Stimulated activated CD8-positive, alpha-beta memory T cell treated with anti-CD3 and anti-CD28 coated beads, Interleukin-2, amount 100 ng/mL, for 48 hours (primary cell): ENCODE measurements at regions not wholly inside any gene's neighbourhood (a gene's known extent, or its start where the extent isn't known, plus 50 kb on each side); places are given as distances from the start of the nearest gene placed in this dataset.

Experiments used
- DNase-seq, 2 donors: peaks; one replicate each; pipeline ENCODE4 v3.0.0-alpha.2; 2020; ENCODE audit warnings: low read depth in 2 of 2

DNA sequence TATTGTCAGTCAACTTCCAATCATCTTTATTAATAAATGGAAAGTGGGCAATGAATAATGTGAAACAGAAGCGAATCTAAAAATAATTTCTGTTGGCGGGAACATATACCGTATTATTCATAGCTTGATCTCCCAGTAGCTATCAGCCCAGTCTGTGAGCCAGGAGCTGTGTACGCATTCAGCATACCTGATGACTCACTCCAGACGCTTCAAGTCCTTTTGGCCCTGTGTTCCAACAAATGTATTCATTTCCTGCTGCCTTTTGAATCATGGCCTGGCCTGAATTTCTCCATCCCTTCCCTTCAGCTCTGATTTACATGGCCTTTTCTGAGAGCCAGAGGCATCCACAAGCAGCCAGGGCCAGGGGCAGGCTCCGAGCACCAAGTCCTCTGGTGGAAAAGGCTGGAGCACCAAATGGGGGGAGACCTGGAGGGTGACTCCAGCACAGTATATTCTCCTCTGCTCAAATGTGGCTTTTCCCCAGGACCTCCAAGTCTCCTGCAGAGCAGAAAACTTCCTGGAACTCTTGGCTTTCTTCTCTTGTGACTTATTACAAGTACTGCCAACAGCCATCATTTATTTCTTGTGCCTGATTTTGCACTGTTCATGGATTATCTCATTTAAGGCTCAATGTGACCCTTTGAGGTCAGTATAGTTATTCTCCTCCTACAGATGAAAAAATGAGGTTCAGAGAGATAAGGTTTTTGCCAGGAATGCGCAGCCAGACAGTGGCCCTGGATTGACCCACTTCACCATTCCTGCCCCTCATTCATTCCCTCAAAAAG, 108.7 kb downstream of the EN1 start:
- no peak for DNase-seq

DNA sequence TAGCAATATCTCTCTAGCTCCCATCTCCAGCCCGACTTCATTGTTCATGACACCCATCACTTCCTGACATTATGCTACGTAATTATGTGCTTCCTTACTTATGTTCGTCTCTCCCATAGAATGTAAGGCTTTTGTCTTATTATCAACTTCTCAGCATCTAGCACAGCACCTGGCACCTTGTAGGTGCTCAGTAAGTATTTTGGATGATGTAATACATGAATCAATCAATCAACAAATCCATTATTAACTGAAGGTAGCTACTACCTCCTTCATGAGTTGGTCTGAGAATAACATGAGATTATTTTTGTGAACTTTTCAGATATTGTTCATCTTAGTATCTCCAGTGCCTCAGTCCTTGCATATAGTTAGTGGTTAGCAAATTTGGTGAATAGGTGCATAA, 109.3 kb downstream of the EN1 start:
- no peak for DNase-seq

DNA sequence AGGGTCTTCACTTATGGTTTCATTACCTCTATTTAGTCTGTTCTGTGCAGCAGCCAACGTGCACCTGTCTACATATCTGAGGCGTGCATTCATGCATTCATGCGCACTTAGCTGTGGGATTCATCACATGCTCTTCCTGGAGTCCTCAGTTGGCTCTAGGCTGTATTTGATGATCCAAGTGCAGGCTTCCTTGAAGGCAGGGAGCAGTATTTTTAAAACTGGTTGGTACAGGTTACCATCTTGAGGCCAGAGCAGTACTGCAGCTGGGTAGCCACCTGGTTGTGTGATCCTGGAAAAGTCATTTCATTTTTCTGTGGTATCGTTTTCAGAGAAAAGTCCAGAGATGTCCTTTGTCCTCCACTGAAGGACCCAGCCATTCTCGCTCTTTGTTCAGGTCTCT, 109.8 kb downstream of the EN1 start:
- no peak for DNase-seq

DNA sequence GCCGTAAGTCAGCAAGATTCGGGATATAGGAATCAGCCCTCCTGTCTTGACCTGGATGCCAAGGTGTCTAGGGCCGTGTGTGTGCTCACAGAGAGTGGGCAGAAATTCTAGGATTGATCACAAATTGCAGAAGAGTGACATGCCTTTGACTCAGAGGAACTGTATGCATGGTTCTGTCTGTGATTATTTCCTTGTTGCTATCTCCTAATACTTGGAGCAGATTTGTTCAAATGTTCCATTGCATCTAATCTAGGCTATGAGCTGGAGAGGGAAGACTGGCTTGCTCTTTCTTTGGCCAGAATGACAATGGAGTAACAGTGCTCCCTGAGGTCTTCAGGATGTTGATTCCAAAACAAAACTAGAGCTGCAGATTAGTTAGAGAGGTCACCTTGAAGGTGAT, 115.0 kb downstream of the EN1 start:
- DNase-seq, result no peak

DNA sequence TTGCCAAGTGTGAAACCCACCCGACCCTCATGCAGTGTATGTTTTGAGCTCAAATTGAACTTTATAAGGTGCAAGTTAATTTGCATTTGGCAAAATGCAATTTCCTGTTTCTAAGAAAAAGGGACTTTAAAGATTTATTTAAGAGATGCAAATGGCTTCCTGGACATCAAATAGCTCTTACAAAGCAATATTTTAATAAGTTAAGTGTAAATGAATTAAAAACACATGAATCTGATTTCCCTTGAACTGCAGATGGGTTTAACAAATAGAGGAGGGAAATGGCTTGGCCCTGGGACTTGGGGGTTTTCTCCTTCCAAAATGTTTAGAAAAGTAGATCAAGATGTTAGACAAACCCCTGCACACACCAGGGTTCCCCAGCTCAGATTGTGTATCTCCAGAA, 116.0 kb downstream of the EN1 start:
- DNase-seq, result no peak

DNA sequence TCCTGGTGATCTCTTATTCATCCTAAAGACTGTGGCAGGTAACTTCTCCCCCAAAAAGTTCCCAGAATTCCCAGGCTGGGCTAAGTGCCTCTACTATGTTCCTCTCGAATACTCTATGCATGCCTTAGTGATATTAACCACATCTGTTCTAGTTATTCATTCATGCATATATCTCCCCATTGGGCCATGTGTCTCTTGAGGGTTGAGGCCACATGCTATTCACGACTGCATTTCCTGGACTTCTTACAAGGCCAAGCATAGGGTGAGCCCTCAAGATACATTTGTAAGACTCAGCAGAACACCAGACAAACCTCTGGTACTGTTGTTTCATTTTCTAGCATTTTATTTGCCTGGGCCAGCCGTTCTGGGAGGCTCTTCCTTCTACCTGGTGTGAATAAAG, 117.0 kb downstream of the EN1 start:
- no peak for DNase-seq

DNA sequence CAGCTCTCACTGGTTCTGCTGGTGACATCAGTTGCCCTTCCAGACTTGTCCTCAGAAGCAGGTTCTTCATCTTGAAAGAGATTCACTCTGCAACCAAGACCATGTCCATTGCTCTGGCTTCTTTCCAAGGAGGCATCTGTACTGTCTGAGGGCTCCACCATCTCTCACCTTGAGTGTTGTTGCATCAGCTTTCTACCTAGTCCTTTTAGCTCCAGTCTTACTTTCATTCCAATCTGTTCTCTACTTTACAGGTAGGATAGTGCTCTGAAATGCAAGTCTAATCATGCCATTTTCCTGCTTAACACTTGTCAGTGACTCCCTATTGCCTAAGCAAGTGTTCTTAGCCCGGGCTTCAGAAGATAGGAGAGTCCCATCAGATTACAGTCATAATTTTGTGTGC, 117.7 kb downstream of the EN1 start:
- DNase-seq, result no peak

DNA sequence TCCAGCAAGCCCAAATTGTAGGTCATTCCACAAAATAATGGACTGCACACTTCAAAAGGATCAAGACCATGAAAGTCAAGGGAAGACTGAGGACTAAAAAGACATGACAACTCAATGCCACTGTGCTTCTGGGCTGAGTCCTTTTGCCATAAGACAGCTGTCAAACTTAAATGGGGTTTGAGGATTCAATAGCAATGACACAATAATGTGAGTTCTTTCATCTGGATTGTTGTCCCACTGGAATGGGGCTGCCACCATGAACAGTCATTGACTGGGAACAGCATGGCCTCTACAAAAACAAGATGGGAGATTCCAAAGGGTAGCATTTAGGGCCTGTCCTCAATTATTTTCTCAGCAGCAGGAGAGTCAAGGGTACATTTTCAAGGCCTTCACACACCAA, 118.5 kb downstream of the EN1 start:
- DNase-seq, result no peak

DNA sequence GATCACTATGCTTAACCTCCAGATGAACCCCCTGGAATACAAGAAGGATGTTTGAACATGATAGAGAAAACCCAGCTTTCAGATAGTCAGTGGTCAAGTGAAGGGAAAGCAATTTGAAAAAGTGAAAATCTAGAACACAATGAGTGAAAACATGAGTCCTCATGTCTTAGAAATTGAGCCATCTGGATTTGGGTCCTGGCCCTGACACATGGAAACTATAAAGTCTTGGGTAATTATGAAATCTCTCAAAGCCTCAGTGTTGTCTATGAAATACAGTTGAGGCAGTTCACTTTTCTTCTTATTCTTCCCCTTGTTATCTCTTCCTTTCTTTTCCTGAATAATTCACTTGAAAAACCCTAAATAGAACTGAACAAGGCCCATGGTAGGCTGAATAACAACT, 120.6 kb downstream of the EN1 start:
- no peak for DNase-seq

DNA sequence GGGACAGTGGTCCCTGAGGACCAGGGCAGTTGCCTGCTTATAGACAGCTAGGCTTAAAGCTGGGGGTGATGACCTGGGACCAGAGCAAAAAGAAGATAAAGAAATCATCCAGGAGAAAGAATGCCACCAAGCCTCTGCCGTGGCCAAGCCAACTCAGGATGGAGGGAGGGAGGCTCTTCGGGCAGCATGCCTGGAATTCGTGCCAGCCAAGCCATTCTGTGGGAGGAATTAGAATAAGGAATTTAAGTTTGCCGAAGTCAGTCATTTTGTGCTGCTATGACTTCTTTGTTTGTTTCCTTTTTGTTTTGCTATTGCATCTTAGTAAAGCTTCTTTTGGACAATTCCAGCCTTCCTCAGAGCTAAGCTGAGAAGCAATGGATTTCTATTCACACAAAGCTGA, 124.1 kb downstream of the EN1 start:
- no peak for DNase-seq

DNA sequence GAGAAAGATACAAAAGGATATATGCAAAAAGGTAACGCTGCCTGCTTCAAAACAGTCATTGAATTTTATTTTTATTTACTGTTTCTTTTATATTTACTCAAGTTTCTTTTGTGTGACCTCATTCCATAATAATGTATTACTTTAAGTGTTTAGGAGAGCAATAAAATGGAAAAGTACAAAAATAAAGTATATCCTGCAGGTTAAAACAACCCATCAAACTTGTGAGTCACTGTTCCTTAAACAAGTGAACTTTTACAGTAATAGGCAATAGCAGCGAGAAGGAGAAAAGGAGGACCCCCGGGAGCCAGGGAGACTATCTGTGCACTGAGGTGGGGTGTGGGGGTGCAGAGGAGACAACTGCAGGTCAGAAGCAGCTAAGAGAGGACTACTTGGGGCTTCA, 124.5 kb downstream of the EN1 start:
- no peak for DNase-seq

DNA sequence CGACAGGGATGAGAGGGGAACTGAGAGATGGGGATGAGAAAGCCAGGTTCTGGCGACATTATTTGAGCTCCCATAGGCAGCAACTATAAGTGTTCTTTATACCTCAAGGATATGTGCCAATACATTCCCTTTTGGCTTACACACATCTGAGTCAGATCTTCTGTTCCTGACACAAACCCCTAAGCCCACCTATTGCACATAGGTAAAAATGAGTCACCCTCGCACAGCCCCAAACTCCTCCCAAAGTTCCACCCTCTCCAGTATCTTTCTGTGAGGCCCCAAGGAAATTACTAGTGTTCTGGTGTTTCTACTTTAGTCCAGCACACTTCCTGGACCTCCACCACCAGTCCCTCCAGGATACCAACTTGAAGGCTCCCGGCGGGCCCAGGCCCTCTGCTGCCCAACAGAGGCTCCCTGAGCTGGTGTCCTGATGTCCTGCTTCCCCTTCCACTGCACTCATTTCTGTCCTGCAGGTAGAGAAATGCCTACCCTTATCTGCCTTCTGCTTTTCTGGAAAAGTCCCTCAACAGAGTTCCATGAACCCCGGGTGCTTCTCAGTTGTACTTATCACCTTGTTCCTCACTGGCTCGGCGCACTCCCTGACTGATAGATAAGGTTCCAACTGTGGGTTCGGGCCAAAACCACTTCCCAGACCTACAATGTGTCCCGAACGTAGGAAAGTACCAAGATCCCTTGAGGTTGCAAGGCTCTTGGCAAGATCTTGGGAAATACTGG, 125.5 kb downstream of the EN1 start:
- DNase-seq, result no peak

DNA sequence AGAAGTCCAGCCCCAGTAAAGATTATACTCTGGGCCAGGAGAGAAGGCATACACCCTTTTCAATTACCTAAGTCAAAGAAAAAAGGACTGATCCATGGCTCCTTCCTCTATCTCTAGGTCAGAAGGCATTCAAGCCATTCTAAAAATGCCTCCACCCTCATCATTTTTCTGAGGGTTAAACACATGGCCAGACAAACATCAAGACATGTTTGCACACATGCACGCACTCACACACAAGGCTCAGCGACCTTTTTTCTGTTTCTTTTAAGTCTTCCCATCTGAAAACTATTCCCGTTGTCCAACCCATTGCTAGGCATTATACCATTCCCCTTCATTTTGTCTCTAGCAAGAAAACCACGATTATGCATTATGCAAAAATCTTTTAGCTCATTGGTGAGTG, 126.6 kb downstream of the EN1 start:
- DNase-seq, result no peak

DNA sequence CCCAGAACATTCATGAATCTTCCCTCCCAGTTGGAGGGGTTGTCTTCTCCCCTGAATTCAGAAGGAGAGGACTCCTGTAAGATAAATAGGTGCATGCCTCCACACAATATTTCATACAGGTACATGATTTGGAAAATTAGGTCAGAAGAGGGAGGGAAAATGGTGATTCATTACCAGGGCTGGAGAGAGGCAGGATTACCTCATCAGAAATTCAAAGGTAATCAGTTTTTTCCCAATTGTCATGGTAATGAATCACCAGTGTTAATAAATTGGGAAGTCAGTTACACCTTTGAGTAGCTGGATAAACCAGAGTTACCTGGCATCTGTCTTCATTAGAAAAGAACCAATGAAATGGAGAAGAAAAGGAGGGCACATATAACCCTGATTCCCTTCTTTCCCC, 128.5 kb downstream of the EN1 start:
- DNase-seq, result no peak

DNA sequence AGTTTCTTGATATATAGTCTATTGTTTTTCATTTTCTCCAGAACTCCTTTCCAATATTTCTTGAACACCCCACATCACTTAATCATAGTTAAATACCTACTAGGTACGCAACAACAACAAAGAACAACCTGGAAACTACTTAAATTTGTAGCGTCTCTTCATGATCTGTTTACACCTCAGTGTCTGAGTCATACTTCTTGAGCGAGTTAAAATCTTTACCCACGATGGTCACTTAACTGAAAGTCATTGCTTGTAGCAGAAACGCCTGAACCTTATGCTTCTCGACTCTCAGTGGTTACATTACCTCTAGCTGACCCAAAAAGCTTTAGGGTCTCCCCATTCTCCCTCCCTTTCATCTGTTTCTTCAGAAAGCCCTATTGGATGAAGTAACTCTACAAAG, 131.3 kb downstream of the EN1 start:
- no peak for DNase-seq

DNA sequence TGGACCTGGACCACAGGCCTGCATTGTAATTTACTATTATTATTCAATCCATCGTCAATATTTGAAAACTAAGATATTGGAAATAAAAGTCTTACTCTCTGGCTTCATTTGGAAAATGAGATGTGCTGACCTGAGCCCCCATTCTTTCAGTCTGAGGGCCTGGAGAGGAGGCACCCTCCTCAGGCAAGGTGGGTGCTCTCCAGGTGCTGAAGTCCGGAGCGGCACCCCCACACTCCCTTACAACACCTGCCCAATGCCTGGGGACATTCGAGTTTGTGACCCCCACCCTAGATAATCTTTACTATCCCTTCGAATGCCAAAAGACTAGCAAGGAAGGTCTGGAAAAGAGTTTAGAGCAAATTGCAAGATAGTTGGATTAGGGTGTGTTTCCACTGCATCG, 133.3 kb downstream of the EN1 start:
- no peak for DNase-seq

DNA sequence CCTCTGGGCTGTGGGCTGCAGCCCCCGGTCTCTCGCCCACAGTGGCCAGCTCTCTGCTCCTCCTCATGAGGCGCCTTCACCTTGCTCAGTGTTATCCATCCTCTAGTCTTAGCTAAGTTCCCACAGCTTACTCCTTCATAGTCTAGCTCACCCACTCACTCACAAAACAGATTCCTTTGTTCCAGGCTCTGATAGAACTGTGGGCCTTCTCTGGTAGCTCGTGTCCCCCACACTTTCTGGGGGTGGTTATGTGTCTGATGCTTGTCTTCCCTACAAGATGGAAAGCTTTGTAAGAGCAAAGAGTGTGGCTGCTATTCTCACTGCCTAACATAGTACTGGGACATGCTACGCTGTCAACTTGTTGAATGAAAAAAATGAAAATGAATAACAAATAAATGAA, 135.8 kb downstream of the EN1 start:
- no peak for DNase-seq

DNA sequence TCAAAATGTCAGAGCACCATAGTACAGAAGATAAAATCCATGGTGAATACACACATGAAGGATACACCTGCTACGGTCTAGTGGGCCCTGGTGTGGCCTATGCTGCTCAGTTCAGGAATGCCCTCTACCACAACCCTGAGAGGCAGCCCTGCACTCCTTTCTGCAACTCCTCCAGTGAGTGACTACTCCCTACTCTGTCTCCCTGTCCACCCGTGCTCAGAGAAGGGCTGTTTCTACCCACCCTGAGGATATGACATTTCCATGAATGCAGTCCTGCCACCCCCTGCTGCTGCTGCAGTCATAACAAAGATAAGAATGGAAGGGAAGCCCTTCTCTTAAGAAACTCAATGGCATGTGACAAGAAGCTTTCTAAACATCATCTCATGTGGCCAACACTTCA, 137.0 kb downstream of the EN1 start:
- DNase-seq, result no peak

DNA sequence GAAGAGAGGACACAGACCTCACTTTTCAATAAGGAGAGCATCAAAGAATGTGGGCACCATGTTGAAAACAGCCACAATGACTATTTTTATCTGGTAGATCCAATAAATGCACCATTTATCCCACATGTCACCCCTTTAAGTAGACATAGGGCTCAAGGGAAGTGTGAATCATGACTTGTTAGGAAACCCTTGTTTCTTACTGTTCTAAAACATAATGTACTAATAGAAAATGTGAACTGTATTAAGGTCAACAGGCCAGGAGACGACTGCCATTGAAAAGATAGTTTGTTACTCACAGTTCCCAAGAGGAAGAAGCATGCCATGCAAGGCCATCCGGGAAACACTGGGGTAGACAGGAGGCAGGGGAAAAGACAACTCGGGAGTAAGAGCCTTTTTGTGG, 137.7 kb downstream of the EN1 start:
- DNase-seq, result no peak

DNA sequence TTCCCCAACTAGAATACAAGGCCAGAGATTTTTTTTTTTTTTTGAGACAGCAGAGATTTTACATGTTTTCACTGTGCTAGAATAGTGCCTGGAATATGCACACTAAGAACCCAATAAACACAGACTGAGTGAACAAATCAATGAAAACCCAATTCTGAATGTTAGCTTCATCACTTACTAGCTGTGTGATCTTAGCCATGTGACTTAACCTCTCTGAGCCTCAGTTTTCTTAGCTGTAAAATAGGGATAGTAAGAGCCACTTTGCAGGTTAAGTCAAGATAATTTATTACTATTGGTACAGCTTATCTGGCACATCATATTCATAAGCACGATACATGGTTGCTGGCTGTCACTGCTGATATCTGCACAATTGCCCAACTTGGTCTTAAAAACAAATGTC, 140.6 kb downstream of the EN1 start:
- no peak for DNase-seq

DNA sequence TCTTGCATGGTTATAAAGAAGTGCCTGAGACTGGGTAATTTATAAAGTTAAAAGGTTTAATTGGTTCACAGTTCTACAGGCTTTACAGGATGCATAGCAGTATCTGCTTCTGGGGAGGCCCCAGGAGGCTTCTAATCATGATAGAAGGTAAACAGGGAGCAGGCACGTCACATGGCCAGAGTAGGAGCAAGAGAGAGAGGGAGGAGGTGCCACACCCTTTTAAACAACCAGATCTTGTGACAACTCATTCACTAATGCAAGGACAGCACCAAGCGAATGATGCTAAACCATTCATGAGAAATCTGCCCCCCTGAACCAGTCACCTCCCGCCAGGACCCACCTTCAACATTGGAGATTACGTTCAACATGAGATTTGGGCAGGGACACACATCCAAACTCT, 141.1 kb downstream of the EN1 start:
- DNase-seq, result no peak

DNA sequence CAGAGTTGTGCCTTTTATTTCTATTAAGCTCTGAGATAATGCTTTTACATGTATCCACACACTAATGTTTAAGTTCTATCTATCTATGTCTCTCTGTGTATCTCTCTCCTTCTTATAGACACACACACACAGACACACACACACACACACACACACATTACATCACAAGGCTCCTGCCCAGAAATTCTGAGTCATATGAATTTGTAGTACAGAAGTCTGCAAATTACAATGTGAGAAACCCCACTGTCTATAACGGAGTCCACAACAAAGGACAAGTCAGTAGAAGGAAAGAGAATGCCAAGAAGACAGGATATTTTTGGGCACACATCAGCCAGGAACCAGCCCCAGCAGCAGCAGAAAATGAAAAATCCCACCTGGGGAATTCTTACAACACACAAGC, 142.4 kb downstream of the EN1 start:
- DNase-seq, result no peak

DNA sequence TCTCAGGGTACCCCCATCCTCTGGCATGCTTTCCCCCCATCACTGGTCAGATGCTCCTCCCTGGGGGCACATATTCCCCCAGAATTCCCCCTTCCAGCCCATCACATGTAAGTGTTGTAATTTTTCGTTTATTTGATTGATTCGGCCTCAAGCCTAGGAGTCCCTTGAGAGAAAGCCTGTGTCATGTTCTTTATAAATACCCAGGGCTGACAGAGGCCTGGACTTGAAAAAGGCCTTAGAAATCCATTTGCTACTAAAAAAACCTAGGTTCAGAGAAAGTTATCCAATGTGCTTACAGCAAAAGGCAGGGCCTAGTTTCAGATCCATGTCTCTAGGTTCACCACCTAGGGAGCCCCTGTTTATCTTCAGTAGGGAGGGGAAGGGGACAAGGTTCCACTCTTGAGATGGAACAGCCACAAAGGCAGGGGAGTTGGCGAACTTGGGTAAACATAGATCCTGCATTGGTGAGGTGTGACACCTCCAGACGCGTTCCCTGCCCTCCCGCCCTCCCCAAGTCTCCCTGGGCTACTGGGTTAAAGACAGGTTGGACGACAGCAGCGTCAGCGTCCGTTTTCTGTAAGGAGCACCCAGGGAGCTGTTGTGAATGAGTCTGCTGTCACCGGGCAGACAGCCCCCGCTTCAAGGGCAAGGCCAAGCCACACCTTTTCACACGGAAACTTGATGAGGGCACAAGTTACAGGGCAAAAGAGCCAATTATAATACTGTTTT, 147.8 kb downstream of the EN1 start:
- no peak for DNase-seq
